GM18867 (cell line): ENCODE measurements at regions not wholly inside any gene's neighbourhood (a gene's known extent, or its start where the extent isn't known, plus 50 kb on each side); places are given as distances from the start of the nearest gene placed in this dataset.
A peak's percentile ranks its signal among the peaks of the same experiment; 100 is the strongest.
"Not testable (repeated sequence)": the region's sequence is repeated elsewhere in the genome, so short reads cannot be mapped to it uniquely, and the experiment has no call there.

ENCODE experiments used
- ATAC-seq: cut with Tn5 transposase; IDR thresholded peaks from one replicate; pipeline ENCODE4 v1.9.1; 2021; ENCODE audit warnings: mild to moderate bottlenecking, moderate library complexity; ENCODE audit not compliant: unreplicated experiment

GRCh38 chr15:45866616-45867015, 231.8 kb downstream of the SQOR start:
- no peak for ATAC-seq

GRCh38 chr15:45867281-45867680, 232.5 kb downstream of the SQOR start:
- ATAC-seq, result no peak

- ATAC-seq, result no peak
These were observed 233.4 kb downstream of the SQOR start for GRCh38 chr15:45868109-45868691.

GRCh38 chr15:45869034-45869668, 234.3 kb downstream of the SQOR start:
- peak; percentile 78 for ATAC-seq

- ATAC-seq, result no peak
These were observed 236.5 kb downstream of the SQOR start for GRCh38 chr15:45871121-45871855.

GRCh38 chr15:45873781-45874180, 239.0 kb downstream of the SQOR start:
- no peak for ATAC-seq

GRCh38 chr15:45874566-45874965, 239.7 kb downstream of the SQOR start:
- not testable (repeated sequence) for ATAC-seq

GRCh38 chr15:45884289-45884688, 249.5 kb downstream of the SQOR start:
- ATAC-seq, result no peak

- no peak for ATAC-seq
These were observed 250.1 kb downstream of the SQOR start for GRCh38 chr15:45884755-45885445.

GRCh38 chr15:45885801-45886200, 251.0 kb downstream of the SQOR start:
- no peak for ATAC-seq

- no peak for ATAC-seq
These were observed 256.9 kb downstream of the SQOR start for GRCh38 chr15:45891766-45892165.

GRCh38 chr15:45892182-45892581, 257.4 kb downstream of the SQOR start:
- no peak for ATAC-seq

GRCh38 chr15:45903283-45903682, 268.5 kb downstream of the SQOR start:
- ATAC-seq, result no peak

- ATAC-seq, result no peak
These were observed 269.2 kb downstream of the SQOR start for GRCh38 chr15:45904019-45904418.

- ATAC-seq, result no peak
These were observed 271.4 kb downstream of the SQOR start for GRCh38 chr15:45906230-45906629.

GRCh38 chr15:45910671-45911070, 275.8 kb downstream of the SQOR start:
- no peak for ATAC-seq

- ATAC-seq, result no peak
These were observed 278.6 kb downstream of the SQOR start for GRCh38 chr15:45913451-45913850.

GRCh38 chr15:45914425-45914824, 279.6 kb downstream of the SQOR start:
- ATAC-seq, result no peak

GRCh38 chr15:45918839-45919238, 284.0 kb downstream of the SQOR start:
- ATAC-seq, result no peak

GRCh38 chr15:45919806-45920205, 285.0 kb downstream of the SQOR start:
- ATAC-seq, result no peak

- ATAC-seq, result no peak
These were observed 286.5 kb downstream of the SQOR start for GRCh38 chr15:45921376-45921775.

- no peak for ATAC-seq
These were observed 287.1 kb downstream of the SQOR start for GRCh38 chr15:45921978-45922377.
